Endothelial cell of umbilical vein (primary cell): ENCODE measurements at regions not wholly inside any gene's neighbourhood (a gene's known extent, or its start where the extent isn't known, plus 50 kb on each side); places are given as distances from the start of the nearest gene placed in this dataset.

Source experiments
- CTCF ChIP-seq, 2 donors: IDR thresholded peaks; 1 replicate in 1 of 2; 2 replicates in 1 of 2; pipeline ENCODE4 v1.5.1; 2011; ENCODE audit warnings: low read length in 2 of 2, mild to moderate bottlenecking in 2 of 2, moderate library complexity in 2 of 2, control low read depth in 1 of 2, inconsistent platforms in 1 of 2, low read depth in 1 of 2; ENCODE audit not compliant: insufficient read depth in 1 of 2; ENCODE audit errors: extremely low read depth in 1 of 2
- EZH2 ChIP-seq: IDR thresholded peaks from 2 replicates; pipeline ENCODE4 v1.6.1; 2012; ENCODE audit warnings: borderline replicate concordance, low read depth, mild to moderate bottlenecking, moderate library complexity, low read length, inconsistent platforms; ENCODE audit not compliant: severe bottlenecking
- JUN ChIP-seq: IDR thresholded peaks from 2 replicates; pipeline ENCODE4 v1.6.1; 2011; ENCODE audit warnings: borderline replicate concordance, low read depth; ENCODE audit not compliant: insufficient read length, insufficient read depth
- MAX ChIP-seq: IDR thresholded peaks from 2 replicates; pipeline ENCODE4 v1.6.1; 2011; ENCODE audit not compliant: insufficient read depth, insufficient read length
- MYC ChIP-seq: IDR thresholded peaks from one replicate; pipeline ENCODE4 v1.6.1; 2011; ENCODE audit warnings: mild to moderate bottlenecking, low read depth, low read length
- POLR2A ChIP-seq: IDR thresholded peaks from 2 replicates; pipeline ENCODE4 v1.6.1; 2012; ENCODE audit warnings: low read depth, mild to moderate bottlenecking, control low read depth, low read length
- POLR2AphosphoS5 ChIP-seq: IDR thresholded peaks from 2 replicates; pipeline ENCODE4 v1.6.1; 2012; ENCODE audit warnings: low read depth, mild to moderate bottlenecking, control low read depth, low read length, moderate library complexity; ENCODE audit not compliant: insufficient read depth

- TF ChIP-seq CTCF (IDR thresholded peaks at IDR 0.05; ENCODE audit: extremely low read depth in 1 of 2, insufficient read depth in 1 of 2, low read depth in 1 of 2, low read length in 2 of 2) (no peak), MYC (no peak), POLR2AphosphoS5 (no peak), EZH2 (no peak), POLR2A (no peak), JUN (no peak), MAX (no peak)
Observed at GRCh38 chr13:90331974-90332373, 1015.5 kb upstream of the MIR17HG start.
